C4-2B (cell line): ENCODE measurements at regions not wholly inside any gene's neighbourhood (a gene's known extent, or its start where the extent isn't known, plus 50 kb on each side); places are given as distances from the start of the nearest gene placed in this dataset.

Experiments used
- ZFX ChIP-seq: fragments of 450-650 bp; IDR thresholded peaks from 2 replicates; pipeline ENCODE4 v1.6.1; 2017
- TF ChIP-seq, protein P1 (sequence below): fragments of 450-650 bp; conservative IDR thresholded peaks from 2 replicates; pipeline ENCODE4 v1.5.1; 2017; ENCODE audit warnings: mild to moderate bottlenecking

- TF ChIP-seq, protein P1, sequence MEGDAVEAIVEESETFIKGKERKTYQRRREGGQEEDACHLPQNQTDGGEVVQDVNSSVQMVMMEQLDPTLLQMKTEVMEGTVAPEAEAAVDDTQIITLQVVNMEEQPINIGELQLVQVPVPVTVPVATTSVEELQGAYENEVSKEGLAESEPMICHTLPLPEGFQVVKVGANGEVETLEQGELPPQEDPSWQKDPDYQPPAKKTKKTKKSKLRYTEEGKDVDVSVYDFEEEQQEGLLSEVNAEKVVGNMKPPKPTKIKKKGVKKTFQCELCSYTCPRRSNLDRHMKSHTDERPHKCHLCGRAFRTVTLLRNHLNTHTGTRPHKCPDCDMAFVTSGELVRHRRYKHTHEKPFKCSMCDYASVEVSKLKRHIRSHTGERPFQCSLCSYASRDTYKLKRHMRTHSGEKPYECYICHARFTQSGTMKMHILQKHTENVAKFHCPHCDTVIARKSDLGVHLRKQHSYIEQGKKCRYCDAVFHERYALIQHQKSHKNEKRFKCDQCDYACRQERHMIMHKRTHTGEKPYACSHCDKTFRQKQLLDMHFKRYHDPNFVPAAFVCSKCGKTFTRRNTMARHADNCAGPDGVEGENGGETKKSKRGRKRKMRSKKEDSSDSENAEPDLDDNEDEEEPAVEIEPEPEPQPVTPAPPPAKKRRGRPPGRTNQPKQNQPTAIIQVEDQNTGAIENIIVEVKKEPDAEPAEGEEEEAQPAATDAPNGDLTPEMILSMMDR, result no peak
- TF ChIP-seq ZFX, result no peak
These were observed 425.4 kb upstream of the TRIB2 start for GRCh38 chr2:12291303-12291702.
